Heart left ventricle (tissue), 13 donors: ENCODE measurements at regions not wholly inside any gene's neighbourhood (a gene's known extent, or its start where the extent isn't known, plus 50 kb on each side); places are given as distances from the start of the nearest gene placed in this dataset.

ENCODE experiments used
- CTCF ChIP-seq, 12 donors: fragments of 200-600 bp; sonication (generic) in 4 of 12; IDR thresholded peaks; one replicate each; pipeline versions ENCODE4 v1.5.0 to v1.8.0; 2018 to 2022; ENCODE audit warnings: antibody characterized with exemption in 12 of 12, mild to moderate bottlenecking in 5 of 12
- POLR2A ChIP-seq, 2 donors: fragments of 450-650 bp; IDR thresholded peaks; one replicate each; pipeline ENCODE4 v1.6.1; 2017; ENCODE audit warnings: antibody characterized with exemption in 2 of 2, mild to moderate bottlenecking in 2 of 2, moderate library complexity in 2 of 2
- donor health status: ischemic (EF 13 %, LVEDD 7.1; RV severe dilation, severe dysfunction).
- donor health status: DM: no; HTN: yes; CAD: no.
- donor health status: DM: no; HTN: no; CAD: no.
- donor health status: ischemic (EF 25% LVEDD 6.9; RV normal size, moderate dysfunction).
- donor health status: ischemic (EF 25% LVEDD 5.7; RV mildly dilated, moderate dysfunction).
- donor health status: ischemic (EF 35%, LVEDD 5.7; RV mildly dilated, moderate dysfunction).
- donor health status: nonischemic (EF 11% LVEDD 7.7; RV severe dilation, severe dysfunction).
- donor health status: DM: yes; HTN: yes; CAD: no.
- donor health status: PGD.
- donor health status: ischemic (EF 29% LVEDD 5.4; RV normal size, mild dysfunction).
- donor health status: nonischemic (EF 23%, LVEDD 6.1; RV moderate dilation, normal function).

GRCh38 chrX:39220952-39221351, 419.7 kb downstream of the MID1IP1 start:
- TF ChIP-seq CTCF (IDR thresholded peaks at IDR 0.05): no peak
- TF ChIP-seq POLR2A (IDR thresholded peaks at IDR 0.05): no peak
